KOPT-K1 (cell line): ENCODE measurements at regions not wholly inside any gene's neighbourhood (a gene's known extent, or its start where the extent isn't known, plus 50 kb on each side); places are given as distances from the start of the nearest gene placed in this dataset.
"Not testable (repeated sequence)": the region's sequence is repeated elsewhere in the genome, so short reads cannot be mapped to it uniquely, and the experiment has no call there.

Source experiments
- H3K27ac ChIP-seq: fragments of 200-600 bp; sonication (generic); 2 replicates; pipeline ENCODE4 v1.5.1; 2016; ENCODE audit warnings: antibody characterized with exemption, mild to moderate bottlenecking, low read depth, low read length; ENCODE audit not compliant: poor library complexity, severe bottlenecking
- H3K36me3 ChIP-seq: fragments of 200-600 bp; sonication (generic); 2 replicates; pipeline ENCODE4 v1.5.1; 2017; ENCODE audit warnings: antibody characterized with exemption, mild to moderate bottlenecking, low read length, moderate library complexity; ENCODE audit not compliant: insufficient read depth
- H3K9me3 ChIP-seq: fragments of 200-600 bp; sonication (generic); 2 replicates; pipeline ENCODE4 v1.5.1; 2017; ENCODE audit warnings: antibody characterized with exemption, low read length, mild to moderate bottlenecking; ENCODE audit not compliant: insufficient read depth, poor library complexity, severe bottlenecking

GRCh38 chr6:145562771-145563615 is 172.3 kb downstream of the EPM2A start:
- no peak overlapping the region for H3K27ac ChIP-seq
- no peaks in the 10 kb centered on the region for H3K36me3 ChIP-seq
- no peaks in the 10 kb centered on the region for H3K9me3 ChIP-seq

GRCh38 chr6:145564553-145564952 is 170.8 kb downstream of the EPM2A start:
- Histone ChIP-seq H3K36me3 (no peaks in the 10 kb centered on the region), H3K9me3 (no peaks in the 10 kb centered on the region), H3K27ac (no peak overlapping the region)

GRCh38 chr6:145567684-145568252 is 167.6 kb downstream of the EPM2A start:
- H3K36me3 ChIP-seq, result no peaks in the 10 kb centered on the region
- H3K9me3 ChIP-seq, result no peaks in the 10 kb centered on the region
- H3K27ac ChIP-seq, result no peak overlapping the region

GRCh38 chr6:145569140-145569539 is 166.2 kb downstream of the EPM2A start:
- Histone ChIP-seq H3K27ac (no peak overlapping the region), H3K36me3 (no peaks in the 10 kb centered on the region), H3K9me3 (no peaks in the 10 kb centered on the region)

- not testable (repeated sequence) for H3K36me3 ChIP-seq, H3K27ac ChIP-seq, H3K9me3 ChIP-seq
Observed at GRCh38 chr6:145570336-145570735, 165.0 kb downstream of the EPM2A start.

- H3K9me3 ChIP-seq, result peaks cover 16% of the 10 kb centered on the region
- H3K27ac ChIP-seq, H3K36me3 ChIP-seq: not testable (repeated sequence)
Observed at GRCh38 chr6:145574269-145574668, 161.1 kb downstream of the EPM2A start.
